ENCODE measurements at regions not wholly inside any gene's neighbourhood (a gene's known extent, or its start where the extent isn't known, plus 50 kb on each side); places are given as distances from the start of the nearest gene placed in this dataset.

- TF ChIP-seq FOXP2 (optimal IDR thresholded peaks at IDR 0.05; ENCODE audit: borderline replicate concordance, extremely low read depth, extremely low read length, insufficient read depth), result no peak
- TF ChIP-seq POLR2AphosphoS5 (IDR thresholded peaks at IDR 0.05; ENCODE audit: low read depth, low read length), result no peak
- no peak for TF ChIP-seq SIN3A (IDR thresholded peaks at IDR 0.05; ENCODE audit: borderline replicate concordance, insufficient read depth, low read length)
- no peak for TF ChIP-seq TAF1 (IDR thresholded peaks at IDR 0.05; ENCODE audit: borderline replicate concordance, insufficient read depth, low read length)
- no peak for TF ChIP-seq REST (IDR thresholded peaks at IDR 0.05; ENCODE audit: insufficient read depth in 1 of 2, low read depth in 2 of 2, low read length in 2 of 2)
Observed at GRCh38 chr5:67393211-67393610, 196.6 kb upstream of the CD180 start.

- no peak for TF ChIP-seq FOXP2 (optimal IDR thresholded peaks at IDR 0.05; ENCODE audit: borderline replicate concordance, extremely low read depth, extremely low read length, insufficient read depth)
- no peak for TF ChIP-seq TAF1 (IDR thresholded peaks at IDR 0.05; ENCODE audit: borderline replicate concordance, insufficient read depth, low read length)
- TF ChIP-seq SIN3A (IDR thresholded peaks at IDR 0.05; ENCODE audit: borderline replicate concordance, insufficient read depth, low read length), result no peak
- no peak for TF ChIP-seq POLR2AphosphoS5 (IDR thresholded peaks at IDR 0.05; ENCODE audit: low read depth, low read length)
- no peak for TF ChIP-seq REST (IDR thresholded peaks at IDR 0.05; ENCODE audit: insufficient read depth in 1 of 2, low read depth in 2 of 2, low read length in 2 of 2)
Observed at GRCh38 chr5:67390935-67391334, 194.3 kb upstream of the CD180 start.

- no peak for TF ChIP-seq REST (IDR thresholded peaks at IDR 0.05; ENCODE audit: insufficient read depth in 1 of 2, low read depth in 2 of 2, low read length in 2 of 2)
- TF ChIP-seq TAF1 (IDR thresholded peaks at IDR 0.05; ENCODE audit: borderline replicate concordance, insufficient read depth, low read length), result no peak
- no peak for TF ChIP-seq FOXP2 (optimal IDR thresholded peaks at IDR 0.05; ENCODE audit: borderline replicate concordance, extremely low read depth, extremely low read length, insufficient read depth)
- no peak for TF ChIP-seq SIN3A (IDR thresholded peaks at IDR 0.05; ENCODE audit: borderline replicate concordance, insufficient read depth, low read length)
- no peak for TF ChIP-seq POLR2AphosphoS5 (IDR thresholded peaks at IDR 0.05; ENCODE audit: low read depth, low read length)
Observed at GRCh38 chr5:67383451-67383850, 186.9 kb upstream of the CD180 start.

- TF ChIP-seq FOXP2 (optimal IDR thresholded peaks at IDR 0.05; ENCODE audit: borderline replicate concordance, extremely low read depth, extremely low read length, insufficient read depth), result no peak
- TF ChIP-seq SIN3A (IDR thresholded peaks at IDR 0.05; ENCODE audit: borderline replicate concordance, insufficient read depth, low read length), result no peak
- TF ChIP-seq TAF1 (IDR thresholded peaks at IDR 0.05; ENCODE audit: borderline replicate concordance, insufficient read depth, low read length), result no peak
- no peak for TF ChIP-seq REST (IDR thresholded peaks at IDR 0.05; ENCODE audit: insufficient read depth in 1 of 2, low read depth in 2 of 2, low read length in 2 of 2)
- TF ChIP-seq POLR2AphosphoS5 (IDR thresholded peaks at IDR 0.05; ENCODE audit: low read depth, low read length), result no peak
Observed at GRCh38 chr5:67381236-67381880, 184.8 kb upstream of the CD180 start.

Measured in PFSK-1 (cell line).